ENCODE measurements at regions not wholly inside any gene's neighbourhood (a gene's known extent, or its start where the extent isn't known, plus 50 kb on each side); places are given as distances from the start of the nearest gene placed in this dataset.

- no peak for DNase-seq
Observed at GRCh38 chr2:189372688-189373257, 68.5 kb upstream of the WDR75 start.

GRCh38 chr2:189374481-189374880 is 66.8 kb upstream of the WDR75 start:
- DNase-seq = no peak

GRCh38 chr2:189375842-189376241 is 65.4 kb upstream of the WDR75 start:
- DNase-seq = no peak

- no peak for DNase-seq
Observed at GRCh38 chr2:189379287-189379630, 62.0 kb upstream of the WDR75 start.

DNA sequence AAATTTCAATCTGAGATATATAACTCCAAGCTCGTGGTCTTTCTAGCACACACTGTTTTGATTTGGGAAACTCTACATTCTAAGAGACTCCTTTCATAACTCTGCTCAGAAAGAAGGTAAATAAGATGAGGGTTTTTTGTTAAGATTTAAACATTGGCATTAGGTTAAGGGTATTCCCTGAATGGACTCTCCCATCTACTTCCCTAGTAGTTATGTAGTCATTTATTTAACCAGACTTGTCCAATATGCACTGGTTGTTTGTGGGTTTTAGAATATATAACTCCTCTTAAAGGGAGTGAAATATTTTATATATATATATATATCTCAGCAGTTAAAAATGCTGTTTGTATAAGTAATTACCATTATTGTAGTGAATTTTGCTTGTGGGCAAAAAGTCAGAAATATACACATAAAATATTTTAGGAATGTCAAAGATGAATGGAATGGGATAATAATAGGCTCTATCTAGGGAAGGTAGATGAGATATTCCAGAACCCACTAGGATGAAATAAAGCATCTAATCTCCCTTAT is 61.5 kb upstream of the WDR75 start:
- DNase-seq = no peak

- no peak for DNase-seq
Observed at GRCh38 chr2:189382668-189383067, 58.6 kb upstream of the WDR75 start.

DNA sequence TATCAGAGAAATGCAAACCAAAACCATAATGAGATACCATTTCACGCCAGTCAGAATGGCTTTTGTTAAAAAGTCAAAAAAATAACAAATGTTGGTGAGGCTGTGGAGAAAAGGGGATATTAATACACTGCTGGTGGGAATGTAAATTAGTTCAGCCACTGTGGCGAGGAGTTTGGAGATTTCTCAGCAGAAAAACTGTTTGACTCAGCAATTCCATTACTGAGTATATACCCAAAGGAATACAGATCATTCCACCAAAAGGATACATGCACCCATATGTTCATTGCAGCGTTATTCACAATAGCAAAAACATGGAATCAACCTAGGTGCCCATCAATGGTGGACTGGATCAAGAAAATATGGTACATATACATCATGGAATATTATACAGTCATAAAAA is 54.5 kb upstream of the WDR75 start:
- DNase-seq = no peak

GRCh38 chr2:189391201-189391600 is 50.1 kb upstream of the WDR75 start:
- no peak for DNase-seq

All from stimulated activated CD4-positive, alpha-beta T cell treated with anti-CD3 and anti-CD28 coated beads, Interleukin-15, amount 100 ng/mL, for 24 hours (primary cell).